ENCODE measurements at regions not wholly inside any gene's neighbourhood (a gene's known extent, or its start where the extent isn't known, plus 50 kb on each side); places are given as distances from the start of the nearest gene placed in this dataset.

- no peak overlapping the region for H3K4me3 ChIP-seq (ENCODE audit: control insufficient read depth in 1 of 2, extremely low read depth in 1 of 2, low read length in 1 of 2)
- 95% methylated on average over 3 of the region's 4 CpGs for WGBS (ENCODE audit: insufficient coverage)
- no peaks in the 10 kb centered on the region for H3K4me1 ChIP-seq (ENCODE audit: control insufficient read depth in 1 of 2, extremely low read depth in 1 of 2, insufficient read depth in 2 of 2, low read length in 2 of 2)
- H3K27ac ChIP-seq (ENCODE audit: low read length), result no peak overlapping the region
- no peak overlapping the region for H3K4me3 Mint-ChIP-seq
- DNase-seq, result no peak
- ChIA-PET CTCF (no interaction called here), POLR2A (no interaction called here)
- no peaks in the 10 kb centered on the region for H3K9me3 Mint-ChIP-seq
- no peak overlapping the region for H3K27ac Mint-ChIP-seq
- no peaks in the 10 kb centered on the region for H3K4me1 Mint-ChIP-seq
- no peaks in the 10 kb centered on the region for H3K27me3 ChIP-seq (replicated peaks in 1 of 2; ENCODE audit: control insufficient read depth in 2 of 2, extremely low read depth in 1 of 2, insufficient read depth in 2 of 2, low read length in 1 of 2)
- peaks cover 0 to 5% of the 10 kb centered on the region in 2 donors for H3K27me3 Mint-ChIP-seq
- ATAC-seq (replicated peaks in 1 of 4), result no peak
- H3K36me3 Mint-ChIP-seq, result no peaks in the 10 kb centered on the region
- no peaks in the 10 kb centered on the region for H3K36me3 ChIP-seq (ENCODE audit: control insufficient read depth in 2 of 2, extremely low read depth in 1 of 2, insufficient read depth in 1 of 2, low read length in 1 of 2)
- H3K9me3 ChIP-seq, result no peaks in the 10 kb centered on the region
Measured at GRCh38 chr9:14373706-14374105, 59.8 kb upstream of the NFIB start.

DNA sequence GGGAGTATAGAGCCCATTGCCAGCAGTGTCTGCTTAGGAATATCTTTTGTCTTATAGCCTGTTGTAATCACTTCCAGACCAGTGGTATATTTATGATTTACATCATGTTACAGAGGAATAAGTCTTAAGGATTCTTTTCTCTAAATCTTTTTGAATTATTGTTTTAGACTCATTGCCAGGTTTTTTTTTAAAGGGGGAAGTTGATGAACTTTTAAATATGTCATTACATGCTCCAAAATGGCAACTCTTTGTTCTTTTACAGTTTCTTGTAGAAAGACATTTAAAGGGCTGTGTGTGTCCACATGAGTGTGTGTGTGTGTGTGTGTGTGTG is 59.4 kb upstream of the NFIB start:
- CTCF ChIA-PET, result interaction anchor here in 1 of 2 donors (1.0 kb wide), 1 partner anchor 8 kb away, joined by 3 read pairs; no protein-coding TSS in a partner anchor
- H3K27ac ChIP-seq (ENCODE audit: low read length), result no peak overlapping the region
- H3K27ac Mint-ChIP-seq, result no peak overlapping the region

GRCh38 chr9:14372437-14373335 is 58.7 kb upstream of the NFIB start:
- Mint-ChIP-seq H3K4me3 (no peak overlapping the region), H3K4me1 (no peaks in the 10 kb centered on the region), H3K27ac (no peak overlapping the region), H3K27me3 (peaks cover 0 to 5% of the 10 kb centered on the region in 2 donors), H3K9me3 (no peaks in the 10 kb centered on the region), H3K36me3 (no peaks in the 10 kb centered on the region)
- ATAC-seq (replicated peaks in 1 of 4) (no peak), DNase-seq (no peak)
- CTCF ChIA-PET, result interaction anchor here in 1 of 2 donors (1.0 kb wide), 1 partner anchor 8 kb away, joined by 3 read pairs; no protein-coding TSS in a partner anchor
- POLR2A ChIA-PET, result no interaction called here
- Histone ChIP-seq H3K4me3 (ENCODE audit: control insufficient read depth in 1 of 2, extremely low read depth in 1 of 2, low read length in 1 of 2) (no peak overlapping the region), H3K27me3 (replicated peaks in 1 of 2; ENCODE audit: control insufficient read depth in 2 of 2, extremely low read depth in 1 of 2, insufficient read depth in 2 of 2, low read length in 1 of 2) (no peaks in the 10 kb centered on the region), H3K27ac (ENCODE audit: low read length) (no peak overlapping the region), H3K4me1 (ENCODE audit: control insufficient read depth in 1 of 2, extremely low read depth in 1 of 2, insufficient read depth in 2 of 2, low read length in 2 of 2) (no peaks in the 10 kb centered on the region), H3K36me3 (ENCODE audit: control insufficient read depth in 2 of 2, extremely low read depth in 1 of 2, insufficient read depth in 1 of 2, low read length in 1 of 2) (no peaks in the 10 kb centered on the region), H3K9me3 (no peaks in the 10 kb centered on the region)
- 46% methylated on average over 2 of the region's 4 CpGs for WGBS (ENCODE audit: insufficient coverage)

More for the DNA sequence above, 59.4 kb upstream of the NFIB start:
- Histone ChIP-seq H3K27me3 (replicated peaks in 1 of 2; ENCODE audit: control insufficient read depth in 2 of 2, extremely low read depth in 1 of 2, insufficient read depth in 2 of 2, low read length in 1 of 2) (no peaks in the 10 kb centered on the region), H3K9me3 (no peaks in the 10 kb centered on the region), H3K4me3 (ENCODE audit: control insufficient read depth in 1 of 2, extremely low read depth in 1 of 2, low read length in 1 of 2) (no peak overlapping the region), H3K36me3 (ENCODE audit: control insufficient read depth in 2 of 2, extremely low read depth in 1 of 2, insufficient read depth in 1 of 2, low read length in 1 of 2) (no peaks in the 10 kb centered on the region), H3K4me1 (ENCODE audit: control insufficient read depth in 1 of 2, extremely low read depth in 1 of 2, insufficient read depth in 2 of 2, low read length in 2 of 2) (no peaks in the 10 kb centered on the region)
- H3K4me3 Mint-ChIP-seq, result no peak overlapping the region
- H3K4me1 Mint-ChIP-seq, result no peaks in the 10 kb centered on the region
- no peak for ATAC-seq (replicated peaks in 1 of 4)
- POLR2A ChIA-PET, result no interaction called here
- H3K9me3 Mint-ChIP-seq, result no peaks in the 10 kb centered on the region
- H3K36me3 Mint-ChIP-seq, result no peaks in the 10 kb centered on the region
- peaks cover 0 to 5% of the 10 kb centered on the region in 2 donors for H3K27me3 Mint-ChIP-seq
- DNase-seq, result no peak

DNA sequence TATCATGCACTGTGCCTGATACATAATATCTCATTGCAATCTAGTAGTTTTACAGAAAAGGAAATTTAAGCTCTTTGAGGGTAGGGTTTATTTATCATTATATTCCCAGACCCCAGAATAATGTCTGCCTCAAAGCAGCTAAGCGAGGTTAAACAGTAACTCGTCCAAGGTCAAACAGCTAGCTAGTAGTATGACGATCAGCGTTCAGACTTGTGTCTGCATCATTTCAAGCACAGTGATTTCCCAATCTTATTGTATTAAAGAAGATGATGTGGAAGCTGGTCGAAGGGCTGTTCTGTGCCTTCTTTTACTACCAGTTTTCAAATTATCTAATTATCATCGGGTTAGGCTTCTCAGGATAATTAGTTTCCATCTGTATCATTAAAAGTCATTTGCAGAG is 55.1 kb upstream of the NFIB start:
- H3K36me3 Mint-ChIP-seq, result no peaks in the 10 kb centered on the region
- POLR2A ChIA-PET, result interaction anchor here in 1 of 2 donors (0.8 kb wide), 1 partner anchor 90 kb away, joined by 3 read pairs; no protein-coding TSS in a partner anchor
- H3K4me3 ChIP-seq (ENCODE audit: control insufficient read depth in 1 of 2, extremely low read depth in 1 of 2, low read length in 1 of 2), result no peak overlapping the region
- H3K4me1 ChIP-seq (ENCODE audit: control insufficient read depth in 1 of 2, extremely low read depth in 1 of 2, insufficient read depth in 2 of 2, low read length in 2 of 2), result no peaks in the 10 kb centered on the region
- no peak overlapping the region for H3K27ac ChIP-seq (ENCODE audit: low read length)
- CTCF ChIA-PET, result interaction anchor here in 1 of 2 donors (1.2 kb wide), 1 partner anchor 292 kb away, joined by 5 read pairs; no protein-coding TSS in a partner anchor
- DNase-seq (no peak), ATAC-seq (replicated peaks in 1 of 4) (no peak)
- no peaks in the 10 kb centered on the region for H3K27me3 ChIP-seq (replicated peaks in 1 of 2; ENCODE audit: control insufficient read depth in 2 of 2, extremely low read depth in 1 of 2, insufficient read depth in 2 of 2, low read length in 1 of 2)
- no peaks in the 10 kb centered on the region for H3K4me1 Mint-ChIP-seq
- H3K4me3 Mint-ChIP-seq, result no peak overlapping the region
- no peaks in the 10 kb centered on the region for H3K36me3 ChIP-seq (ENCODE audit: control insufficient read depth in 2 of 2, extremely low read depth in 1 of 2, insufficient read depth in 1 of 2, low read length in 1 of 2)
- no peak overlapping the region for H3K27ac Mint-ChIP-seq
- H3K27me3 Mint-ChIP-seq, result peaks cover 13 to 24% of the 10 kb centered on the region in 2 donors
- peaks cover 3 to 9% (median 6%) of the 10 kb centered on the region in 3 donors for H3K9me3 Mint-ChIP-seq
- no peaks in the 10 kb centered on the region for H3K9me3 ChIP-seq
- WGBS (ENCODE audit: insufficient coverage), result no CpG with 5 or more reads among the region's 6 CpGs

DNA sequence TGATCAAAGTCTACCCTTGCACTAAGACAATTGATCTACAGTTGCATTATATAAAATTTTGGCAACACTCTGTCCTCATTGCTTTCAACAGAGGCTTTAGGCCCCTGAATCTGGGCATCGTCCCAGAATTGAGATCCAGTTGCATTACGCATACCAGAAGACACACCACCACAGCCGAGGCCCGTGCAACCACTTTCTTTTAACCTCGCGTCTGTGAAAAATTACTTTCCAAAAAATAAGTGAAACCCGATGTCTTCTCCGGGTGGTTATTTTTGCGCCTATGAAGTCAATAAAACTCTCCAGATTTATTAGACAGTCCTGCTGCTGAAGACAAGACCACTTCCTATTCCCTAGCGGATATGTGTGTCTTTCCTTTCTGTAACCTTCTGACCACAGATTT is 52.1 kb upstream of the NFIB start:
- no peak for ATAC-seq (replicated peaks in 1 of 4)
- Mint-ChIP-seq H3K27me3 (peaks cover 15 to 20% of the 10 kb centered on the region in 2 donors), H3K27ac (no peak overlapping the region), H3K4me3 (no peak overlapping the region), H3K4me1 (no peaks in the 10 kb centered on the region), H3K36me3 (no peaks in the 10 kb centered on the region), H3K9me3 (peaks cover 3 to 9% (median 6%) of the 10 kb centered on the region in 3 donors)
- ChIA-PET POLR2A (no interaction called here), CTCF (no interaction called here)
- whole genome bisulfite sequencing (ENCODE audit: insufficient coverage), result 30% methylated on average over 8 of the region's 10 CpGs
- Histone ChIP-seq H3K4me1 (ENCODE audit: control insufficient read depth in 1 of 2, extremely low read depth in 1 of 2, insufficient read depth in 2 of 2, low read length in 2 of 2) (no peaks in the 10 kb centered on the region), H3K9me3 (no peaks in the 10 kb centered on the region), H3K36me3 (ENCODE audit: control insufficient read depth in 2 of 2, extremely low read depth in 1 of 2, insufficient read depth in 1 of 2, low read length in 1 of 2) (no peaks in the 10 kb centered on the region), H3K27ac (ENCODE audit: low read length) (no peak overlapping the region), H3K27me3 (replicated peaks in 1 of 2; ENCODE audit: control insufficient read depth in 2 of 2, extremely low read depth in 1 of 2, insufficient read depth in 2 of 2, low read length in 1 of 2) (no peaks in the 10 kb centered on the region), H3K4me3 (ENCODE audit: control insufficient read depth in 1 of 2, extremely low read depth in 1 of 2, low read length in 1 of 2) (no peak overlapping the region)
- no peak for DNase-seq

DNA sequence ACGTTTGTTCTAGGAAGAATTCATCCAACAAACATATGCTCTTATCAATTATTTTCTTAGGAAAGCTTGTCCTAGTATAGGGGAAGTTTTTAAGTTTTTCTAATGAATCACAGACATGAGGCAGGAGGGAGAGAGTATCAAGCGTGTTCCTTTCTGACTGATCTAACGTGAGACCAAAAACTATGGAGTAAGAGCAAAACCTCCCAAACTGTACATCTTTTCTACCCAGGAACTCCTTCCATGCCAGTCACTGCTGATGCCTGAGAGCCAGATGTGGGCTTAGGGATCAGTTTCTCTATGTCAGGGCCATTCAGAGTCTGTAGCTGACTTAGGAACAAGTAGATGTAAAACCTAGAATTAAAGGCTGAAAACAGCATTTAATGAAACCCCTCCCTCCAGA is 51.7 kb upstream of the NFIB start:
- no peak for DNase-seq

More for the DNA sequence above, 51.7 kb upstream of the NFIB start:
- Histone ChIP-seq H3K9me3 (no peaks in the 10 kb centered on the region), H3K27me3 (replicated peaks in 1 of 2; ENCODE audit: control insufficient read depth in 2 of 2, extremely low read depth in 1 of 2, insufficient read depth in 2 of 2, low read length in 1 of 2) (no peaks in the 10 kb centered on the region), H3K36me3 (ENCODE audit: control insufficient read depth in 2 of 2, extremely low read depth in 1 of 2, insufficient read depth in 1 of 2, low read length in 1 of 2) (no peaks in the 10 kb centered on the region), H3K27ac (ENCODE audit: low read length) (no peak overlapping the region), H3K4me3 (ENCODE audit: control insufficient read depth in 1 of 2, extremely low read depth in 1 of 2, low read length in 1 of 2) (no peak overlapping the region), H3K4me1 (ENCODE audit: control insufficient read depth in 1 of 2, extremely low read depth in 1 of 2, insufficient read depth in 2 of 2, low read length in 2 of 2) (no peaks in the 10 kb centered on the region)
- Mint-ChIP-seq H3K27me3 (peaks cover 15 to 18% of the 10 kb centered on the region in 2 donors), H3K36me3 (no peaks in the 10 kb centered on the region), H3K9me3 (peaks cover 3 to 9% (median 6%) of the 10 kb centered on the region in 3 donors), H3K4me3 (no peak overlapping the region), H3K27ac (no peak overlapping the region), H3K4me1 (no peaks in the 10 kb centered on the region)
- ChIA-PET CTCF (no interaction called here), POLR2A (no interaction called here)
- no CpG with 5 or more reads among the region's 3 CpGs for WGBS (ENCODE audit: insufficient coverage)
- ATAC-seq (replicated peaks in 1 of 4), result no peak
